Upper lobe of left lung (tissue), 4 donors: ENCODE measurements at regions not wholly inside any gene's neighbourhood (a gene's known extent, or its start where the extent isn't known, plus 50 kb on each side); places are given as distances from the start of the nearest gene placed in this dataset.

ENCODE experiments used
- CTCF ChIP-seq, 6 experiments: fragments of 450-650 bp in 4 of 6; fragments of 200-600 bp in 2 of 6; sonication (generic) in 2 of 6; IDR thresholded peaks; one replicate each; pipeline ENCODE4 v1.5.1; 2016 to 2019; ENCODE audit warnings: antibody characterized with exemption in 6 of 6
- EP300 ChIP-seq, 4 donors: sonication (generic); formaldehyde crosslinking; IDR thresholded peaks; one replicate each; pipeline ENCODE4 v1.5.1; 2017; ENCODE audit warnings: antibody characterized with exemption in 4 of 4, control low read depth in 2 of 4
- POLR2A ChIP-seq, 4 donors: fragments of 450-650 bp; IDR thresholded peaks; one replicate each; pipeline ENCODE4 v1.5.1; 2016 to 2017; ENCODE audit warnings: antibody characterized with exemption in 4 of 4, mild to moderate bottlenecking in 2 of 4
- POLR2AphosphoS5 ChIP-seq, 2 donors: sonication (generic); formaldehyde crosslinking; IDR thresholded peaks; one replicate each; pipeline ENCODE4 v1.5.1; 2017; ENCODE audit warnings: antibody characterized with exemption in 2 of 2

DNA sequence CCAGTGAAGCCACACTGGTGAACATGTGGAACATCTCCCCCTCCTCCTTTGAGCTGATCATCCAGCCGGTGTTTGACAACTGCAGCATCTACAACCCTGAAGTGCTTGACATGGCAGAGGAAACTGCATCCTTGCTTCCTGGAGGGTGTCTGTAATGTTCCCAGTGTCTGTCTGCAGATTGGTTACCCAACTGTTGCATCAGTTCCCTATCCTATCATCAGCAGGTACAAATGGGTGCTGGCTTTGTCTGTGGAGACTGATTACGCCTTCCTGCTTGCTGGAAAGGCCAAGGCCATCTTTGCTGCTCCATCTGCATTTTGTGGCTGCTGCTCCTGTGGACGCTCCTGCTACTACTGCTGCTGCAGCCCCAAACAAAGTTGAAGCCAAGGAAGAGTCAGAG, 83.5 kb downstream of the SKA1 start:
- TF ChIP-seq POLR2A (IDR thresholded peaks at IDR 0.05): no peak
- no peak for TF ChIP-seq EP300 (IDR thresholded peaks at IDR 0.05)
- no peak for TF ChIP-seq CTCF (IDR thresholded peaks at IDR 0.05)
- TF ChIP-seq POLR2AphosphoS5 (IDR thresholded peaks at IDR 0.05): no peak
